Stomach (tissue), 8 donors: ENCODE measurements at regions not wholly inside any gene's neighbourhood (a gene's known extent, or its start where the extent isn't known, plus 50 kb on each side); places are given as distances from the start of the nearest gene placed in this dataset.

Experiments
- DNase-seq, 2 donors: peaks; one replicate each; pipeline versions ENCODE4 v3.0.0 to v3.0.0-alpha.2; 2013 to 2019
- H3K27ac ChIP-seq, 5 donors: fragments of 200-600 bp in 4 of 5; sonication (generic) in 4 of 5; one replicate each; pipeline ENCODE4 v1.5.1; 2013 to 2019; ENCODE audit warnings: mild to moderate bottlenecking in 1 of 5, moderate library complexity in 1 of 5
- H3K27me3 ChIP-seq, 3 donors: fragments of 200-600 bp; sonication (generic); one replicate each; pipeline ENCODE4 v1.5.1; 2017 to 2019; ENCODE audit warnings: mixed run types in 1 of 3
- H3K36me3 ChIP-seq, 4 donors: fragments of 200-600 bp; sonication (generic); 1 replicate in 3 of 4; 2 replicates in 1 of 4; pipeline ENCODE4 v1.5.1; 2016 to 2019
- H3K4me1 ChIP-seq, 4 donors: fragments of 200-600 bp; sonication (generic); one replicate each; pipeline ENCODE4 v1.5.1; 2016 to 2019
- H3K4me3 ChIP-seq, 4 donors: fragments of 200-600 bp; sonication (generic) in 3 of 4; one replicate each; pipeline ENCODE4 v1.5.1; 2016 to 2019; ENCODE audit warnings: mild to moderate bottlenecking in 1 of 4
- H3K9me3 ChIP-seq, 4 donors: fragments of 200-600 bp; sonication (generic); one replicate each; pipeline ENCODE4 v1.5.1; 2016 to 2019
- CTCF ChIP-seq, 7 experiments: fragments of 450-650 bp in 4 of 7; fragments of 200-600 bp in 3 of 7; sonication (generic) in 3 of 7; IDR thresholded peaks; one replicate each; pipeline ENCODE4 v1.5.1; 2016 to 2019; ENCODE audit warnings: antibody characterized with exemption in 7 of 7, control low read depth in 2 of 7, mild to moderate bottlenecking in 1 of 7
- EP300 ChIP-seq: sonication (generic); formaldehyde crosslinking; IDR thresholded peaks from one replicate; pipeline ENCODE4 v1.6.1; 2017; ENCODE audit warnings: antibody characterized with exemption
- POLR2A ChIP-seq, 4 donors: fragments of 450-650 bp; IDR thresholded peaks; one replicate each; pipeline ENCODE4 v1.6.1; 2016; ENCODE audit warnings: antibody characterized with exemption in 4 of 4, control low read depth in 2 of 4, mild to moderate bottlenecking in 1 of 4, moderate library complexity in 1 of 4
- POLR2AphosphoS5 ChIP-seq, 3 donors: sonication (generic); formaldehyde crosslinking; IDR thresholded peaks; one replicate each; pipeline ENCODE4 v1.6.1; 2016; ENCODE audit warnings: antibody characterized with exemption in 3 of 3
- WGBS, 5 donors: extraction: QIAGEN DNeasy Blood & Tissue Kit in 3 of 5; methylation state at CpG; one replicate each; pipeline versions ENCODE4 v1.1.5 to v1.1.7; 2013 to 2018; 5-methylcytosine and 5-hydroxymethylcytosine counted together
- intact Hi-C: fragments of 100-400 bp; cut with DNase I; formaldehyde crosslinking; loops from one replicate; pipeline ENCODE4 v1.15.1; 2023; ENCODE audit warnings: low total_unique reads
- donor health status: healthy with polysubstance abuse.
- donor health status: Bipolar disorder and iron deficiency.
- donor health status: healthy.

GRCh38 chr4:187663076-187663475 is 332.5 kb upstream of the ZFP42 start:
- no peaks in the 10 kb centered on the region for H3K4me1 ChIP-seq
- intact Hi-C loops: no loop called here
- peaks cover 0 to 5% (median 2%) of the 10 kb centered on the region in 4 donors for H3K9me3 ChIP-seq
- 74 to 85% (median 80%) methylated on average over 4 of the region's 4 CpGs for WGBS, 5 donors
- H3K27me3 ChIP-seq: no peaks in the 10 kb centered on the region
- TF ChIP-seq EP300 (no peak), POLR2A (IDR thresholded peaks at IDR 0.05) (no peak), CTCF (IDR thresholded peaks at IDR 0.05) (no peak), POLR2AphosphoS5 (IDR thresholded peaks at IDR 0.05) (no peak)
- DNase-seq: no peak
- H3K36me3 ChIP-seq: no peaks in the 10 kb centered on the region
- no peak overlapping the region for H3K27ac ChIP-seq
- no peak overlapping the region for H3K4me3 ChIP-seq

DNA sequence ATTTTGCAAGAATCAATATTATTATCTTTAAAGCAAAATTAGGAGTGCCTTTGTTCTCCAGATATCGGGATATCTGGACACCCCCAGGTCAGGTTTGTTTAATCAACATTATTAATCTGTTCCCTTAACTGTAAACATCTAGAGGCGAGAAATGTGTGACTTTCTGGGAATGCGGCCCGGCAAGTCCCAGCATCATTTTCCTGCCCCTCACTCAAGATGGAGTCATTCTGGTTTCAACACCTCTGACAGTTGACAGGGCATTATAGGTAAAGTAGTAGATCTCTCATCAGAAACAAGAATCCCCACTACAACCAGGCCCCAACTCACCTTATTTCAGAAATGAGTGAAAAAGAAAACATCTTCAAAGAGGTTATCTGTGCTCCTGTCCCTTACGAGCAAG is 331.6 kb upstream of the ZFP42 start:
- intact Hi-C loops: no loop called here
- 35 to 61% (median 48%) methylated on average over 5 of the region's 5 CpGs for WGBS, 5 donors

DNA sequence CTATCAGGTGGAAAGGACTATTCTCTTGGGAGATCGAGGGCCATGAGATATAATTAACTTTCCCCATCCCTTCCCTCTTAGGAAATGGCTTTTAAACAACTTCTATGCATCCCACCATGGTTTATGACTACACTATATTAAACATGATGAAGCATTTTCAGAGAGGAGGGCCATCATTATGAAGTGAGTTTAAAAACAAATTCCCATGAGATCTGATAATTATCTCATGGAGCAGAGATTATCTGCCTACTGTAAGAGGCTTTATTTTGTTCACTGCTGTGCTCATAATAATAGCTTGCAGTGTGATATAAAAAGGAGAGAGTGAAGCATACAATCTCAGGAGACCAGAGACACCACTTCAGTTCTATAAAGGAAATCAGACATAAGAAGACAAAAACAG is 330.5 kb upstream of the ZFP42 start:
- Histone ChIP-seq H3K9me3 (peaks cover 0 to 5% (median 2%) of the 10 kb centered on the region in 4 donors), H3K36me3 (no peaks in the 10 kb centered on the region), H3K27ac (no peak overlapping the region), H3K4me3 (no peak overlapping the region), H3K27me3 (no peaks in the 10 kb centered on the region), H3K4me1 (no peaks in the 10 kb centered on the region)
- TF ChIP-seq POLR2AphosphoS5 (IDR thresholded peaks at IDR 0.05) (no peak), EP300 (no peak), POLR2A (IDR thresholded peaks at IDR 0.05) (no peak), CTCF (IDR thresholded peaks at IDR 0.05) (no peak)
- intact Hi-C loops: no loop called here
- 22 to 43% (median 37%) methylated on average over 1 of the region's 1 CpG for WGBS, 5 donors
- DNase-seq: no peak

More for the DNA sequence above, 331.6 kb upstream of the ZFP42 start:
- Histone ChIP-seq H3K36me3 (no peaks in the 10 kb centered on the region), H3K27me3 (no peaks in the 10 kb centered on the region), H3K27ac (no peak overlapping the region), H3K4me1 (no peaks in the 10 kb centered on the region), H3K9me3 (peaks cover 0 to 5% (median 2%) of the 10 kb centered on the region in 4 donors), H3K4me3 (no peak overlapping the region)
- DNase-seq: no peak
- TF ChIP-seq POLR2A (IDR thresholded peaks at IDR 0.05) (no peak), POLR2AphosphoS5 (IDR thresholded peaks at IDR 0.05) (no peak), EP300 (no peak), CTCF (IDR thresholded peaks at IDR 0.05) (no peak)

- no peaks in the 10 kb centered on the region for H3K27me3 ChIP-seq
- H3K4me3 ChIP-seq: no peak overlapping the region
- no peaks in the 10 kb centered on the region for H3K4me1 ChIP-seq
- no peaks in the 10 kb centered on the region for H3K36me3 ChIP-seq
- peaks cover 0 to 4% (median 1%) of the 10 kb centered on the region in 4 donors for H3K9me3 ChIP-seq
- DNase-seq: peak in 1 of 2 donors; percentile 50
- no peak overlapping the region for H3K27ac ChIP-seq
- no peak for TF ChIP-seq POLR2A (IDR thresholded peaks at IDR 0.05)
- no peak for TF ChIP-seq POLR2AphosphoS5 (IDR thresholded peaks at IDR 0.05)
- TF ChIP-seq EP300: no peak
- no peak for TF ChIP-seq CTCF (IDR thresholded peaks at IDR 0.05)
- intact Hi-C loops: no loop called here
- WGBS, 5 donors: 64 to 77% (median 73%) methylated on average over 4 of the region's 4 CpGs
These were observed 329.5 kb upstream of the ZFP42 start for GRCh38 chr4:187666034-187666433.
